Ascending aorta (tissue), 2 donors: ENCODE measurements at regions not wholly inside any gene's neighbourhood (a gene's known extent, or its start where the extent isn't known, plus 50 kb on each side); places are given as distances from the start of the nearest gene placed in this dataset.

Experiments
- DNase-seq, 2 donors: peaks; one replicate each; pipeline ENCODE4 v3.0.0-alpha.2; 2019; ENCODE audit warnings: low spot score in 2 of 2
- H3K27ac ChIP-seq, 2 donors: fragments of 200-600 bp; sonication (generic); one replicate each; pipeline ENCODE4 v1.5.1; 2016 to 2017; ENCODE audit warnings: mild to moderate bottlenecking in 1 of 2
- H3K27me3 ChIP-seq: fragments of 200-600 bp; sonication (generic); one replicate; pipeline ENCODE4 v1.5.1; 2017
- H3K36me3 ChIP-seq, 2 donors: fragments of 200-600 bp; sonication (generic); one replicate each; pipeline ENCODE4 v1.5.1; 2016
- H3K4me1 ChIP-seq, 2 donors: fragments of 200-600 bp; sonication (generic); one replicate each; pipeline ENCODE4 v1.5.1; 2016 to 2017; ENCODE audit warnings: mild to moderate bottlenecking in 1 of 2
- H3K4me3 ChIP-seq, 2 donors: fragments of 200-600 bp; sonication (generic); one replicate each; pipeline ENCODE4 v1.5.1; 2016 to 2017; ENCODE audit warnings: mild to moderate bottlenecking in 1 of 2
- H3K9me3 ChIP-seq, 2 donors: fragments of 200-600 bp; sonication (generic); one replicate each; pipeline ENCODE4 v1.5.1; 2016
- intact Hi-C: fragments of 100-400 bp; cut with DNase I; formaldehyde crosslinking; loops from one replicate; pipeline ENCODE4 v1.15.1; 2023
- TF ChIP-seq, protein P1 (sequence below), 3 experiments: fragments of 200-600 bp in 2 of 3; fragments of 450-650 bp in 1 of 3; sonication (generic) in 2 of 3; IDR thresholded peaks; one replicate each; pipeline ENCODE4 v1.5.1; 2016 to 2019; ENCODE audit warnings: antibody characterized with exemption in 3 of 3, mild to moderate bottlenecking in 1 of 3, moderate library complexity in 1 of 3

- no peak for DNase-seq
- H3K27ac ChIP-seq, result no peak overlapping the region
- no peaks in the 10 kb centered on the region for H3K27me3 ChIP-seq
- H3K9me3 ChIP-seq, result no peaks in the 10 kb centered on the region
- H3K4me1 ChIP-seq, result no peaks in the 10 kb centered on the region
- no peak overlapping the region for H3K4me3 ChIP-seq
- H3K36me3 ChIP-seq, result no peaks in the 10 kb centered on the region
- TF ChIP-seq, protein P1, sequence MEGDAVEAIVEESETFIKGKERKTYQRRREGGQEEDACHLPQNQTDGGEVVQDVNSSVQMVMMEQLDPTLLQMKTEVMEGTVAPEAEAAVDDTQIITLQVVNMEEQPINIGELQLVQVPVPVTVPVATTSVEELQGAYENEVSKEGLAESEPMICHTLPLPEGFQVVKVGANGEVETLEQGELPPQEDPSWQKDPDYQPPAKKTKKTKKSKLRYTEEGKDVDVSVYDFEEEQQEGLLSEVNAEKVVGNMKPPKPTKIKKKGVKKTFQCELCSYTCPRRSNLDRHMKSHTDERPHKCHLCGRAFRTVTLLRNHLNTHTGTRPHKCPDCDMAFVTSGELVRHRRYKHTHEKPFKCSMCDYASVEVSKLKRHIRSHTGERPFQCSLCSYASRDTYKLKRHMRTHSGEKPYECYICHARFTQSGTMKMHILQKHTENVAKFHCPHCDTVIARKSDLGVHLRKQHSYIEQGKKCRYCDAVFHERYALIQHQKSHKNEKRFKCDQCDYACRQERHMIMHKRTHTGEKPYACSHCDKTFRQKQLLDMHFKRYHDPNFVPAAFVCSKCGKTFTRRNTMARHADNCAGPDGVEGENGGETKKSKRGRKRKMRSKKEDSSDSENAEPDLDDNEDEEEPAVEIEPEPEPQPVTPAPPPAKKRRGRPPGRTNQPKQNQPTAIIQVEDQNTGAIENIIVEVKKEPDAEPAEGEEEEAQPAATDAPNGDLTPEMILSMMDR (IDR thresholded peaks at IDR 0.05), result no peak
- intact Hi-C loops, result no loop called here
Measured at GRCh38 chr13:67776151-67776550, 546.0 kb upstream of the PCDH9 start.

- no peak for DNase-seq
- TF ChIP-seq, protein P1 (IDR thresholded peaks at IDR 0.05), result no peak
- intact Hi-C loops, result no loop called here
- H3K4me1 ChIP-seq, result no peaks in the 10 kb centered on the region
- H3K9me3 ChIP-seq, result no peaks in the 10 kb centered on the region
- H3K4me3 ChIP-seq, result no peak overlapping the region
- no peaks in the 10 kb centered on the region for H3K27me3 ChIP-seq
- H3K36me3 ChIP-seq, result no peaks in the 10 kb centered on the region
- no peak overlapping the region for H3K27ac ChIP-seq
Measured at GRCh38 chr13:67775359-67775758, 545.2 kb upstream of the PCDH9 start.

DNA sequence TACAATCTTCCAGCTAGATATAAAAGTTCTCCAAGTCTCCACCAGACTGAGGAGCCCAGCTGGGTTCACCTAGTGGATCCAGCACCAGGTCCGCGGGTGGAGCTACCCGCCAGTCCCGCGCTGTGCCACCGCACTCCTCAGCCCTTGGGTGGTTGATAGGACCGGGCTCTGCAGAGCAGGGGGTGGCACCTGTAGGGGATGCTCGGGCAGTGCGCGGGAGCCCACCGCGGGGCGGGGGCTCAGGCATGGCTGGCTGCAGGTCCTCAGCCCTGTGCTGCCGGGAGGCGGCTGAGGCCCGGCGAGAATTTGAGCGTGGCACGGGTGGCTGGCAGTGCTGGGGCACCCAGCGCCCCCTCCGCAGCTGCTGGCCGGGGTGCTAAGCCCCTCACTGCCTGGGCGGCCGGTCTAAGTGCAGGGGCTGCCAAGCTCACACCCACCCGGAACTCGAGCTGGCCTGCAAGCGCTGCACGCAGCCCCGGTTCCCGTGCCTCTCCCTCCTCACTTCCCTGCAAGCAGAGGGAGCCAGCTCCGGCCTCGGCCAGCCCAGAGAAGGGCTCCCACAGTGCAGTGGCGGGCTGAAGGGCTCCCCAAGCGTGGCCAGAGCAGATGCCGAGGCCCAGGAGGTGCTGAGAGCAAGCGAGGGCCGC, 542.8 kb upstream of the PCDH9 start:
- TF ChIP-seq, protein P1 (IDR thresholded peaks at IDR 0.05), result no peak
- no peak for DNase-seq
- H3K4me3 ChIP-seq, result no peak overlapping the region
- no peaks in the 10 kb centered on the region for H3K36me3 ChIP-seq
- H3K27me3 ChIP-seq, result no peaks in the 10 kb centered on the region
- no peak overlapping the region for H3K27ac ChIP-seq
- H3K9me3 ChIP-seq, result no peaks in the 10 kb centered on the region
- intact Hi-C loops, result no loop called here
- H3K4me1 ChIP-seq, result no peaks in the 10 kb centered on the region

DNA sequence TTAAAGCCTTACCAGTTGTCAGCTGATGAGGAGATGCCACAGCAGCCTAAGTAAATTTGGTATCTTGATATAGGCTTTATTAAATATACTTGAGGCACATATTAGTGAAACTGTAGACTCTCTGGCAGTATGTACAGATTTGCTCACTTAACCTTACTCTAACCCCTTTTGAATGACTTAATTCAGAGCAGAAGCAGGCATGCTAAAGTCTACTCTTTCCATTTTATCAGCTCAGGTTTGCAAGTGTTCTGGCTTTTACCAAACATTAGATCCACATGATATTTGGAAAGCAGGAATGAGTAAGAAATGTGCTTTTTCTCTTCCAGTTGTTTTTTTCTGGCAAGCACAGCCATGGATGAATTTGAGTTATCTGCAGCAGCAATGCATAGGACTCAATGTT, 541.0 kb upstream of the PCDH9 start:
- Histone ChIP-seq H3K27ac (no peak overlapping the region), H3K9me3 (no peaks in the 10 kb centered on the region), H3K4me1 (no peaks in the 10 kb centered on the region), H3K36me3 (no peaks in the 10 kb centered on the region), H3K27me3 (no peaks in the 10 kb centered on the region), H3K4me3 (no peak overlapping the region)
- intact Hi-C loops, result no loop called here
- TF ChIP-seq, protein P1 (IDR thresholded peaks at IDR 0.05), result no peak
- DNase-seq, result no peak

GRCh38 chr13:67769987-67770341, 539.8 kb upstream of the PCDH9 start:
- Histone ChIP-seq H3K36me3 (no peaks in the 10 kb centered on the region), H3K27me3 (no peaks in the 10 kb centered on the region), H3K4me3 (no peak overlapping the region), H3K9me3 (no peaks in the 10 kb centered on the region), H3K4me1 (no peaks in the 10 kb centered on the region), H3K27ac (no peak overlapping the region)
- intact Hi-C loops, result no loop called here
- DNase-seq, result no peak
- TF ChIP-seq, protein P1 (IDR thresholded peaks at IDR 0.05), result no peak
